ENCODE measurements at regions not wholly inside any gene's neighbourhood (a gene's known extent, or its start where the extent isn't known, plus 50 kb on each side); places are given as distances from the start of the nearest gene placed in this dataset.

GRCh38 chr2:203592470-203592869 lies 57.4 kb upstream of the RAPH1 start:
- TF ChIP-seq, protein P1, sequence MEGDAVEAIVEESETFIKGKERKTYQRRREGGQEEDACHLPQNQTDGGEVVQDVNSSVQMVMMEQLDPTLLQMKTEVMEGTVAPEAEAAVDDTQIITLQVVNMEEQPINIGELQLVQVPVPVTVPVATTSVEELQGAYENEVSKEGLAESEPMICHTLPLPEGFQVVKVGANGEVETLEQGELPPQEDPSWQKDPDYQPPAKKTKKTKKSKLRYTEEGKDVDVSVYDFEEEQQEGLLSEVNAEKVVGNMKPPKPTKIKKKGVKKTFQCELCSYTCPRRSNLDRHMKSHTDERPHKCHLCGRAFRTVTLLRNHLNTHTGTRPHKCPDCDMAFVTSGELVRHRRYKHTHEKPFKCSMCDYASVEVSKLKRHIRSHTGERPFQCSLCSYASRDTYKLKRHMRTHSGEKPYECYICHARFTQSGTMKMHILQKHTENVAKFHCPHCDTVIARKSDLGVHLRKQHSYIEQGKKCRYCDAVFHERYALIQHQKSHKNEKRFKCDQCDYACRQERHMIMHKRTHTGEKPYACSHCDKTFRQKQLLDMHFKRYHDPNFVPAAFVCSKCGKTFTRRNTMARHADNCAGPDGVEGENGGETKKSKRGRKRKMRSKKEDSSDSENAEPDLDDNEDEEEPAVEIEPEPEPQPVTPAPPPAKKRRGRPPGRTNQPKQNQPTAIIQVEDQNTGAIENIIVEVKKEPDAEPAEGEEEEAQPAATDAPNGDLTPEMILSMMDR (IDR thresholded peaks at IDR 0.05): no peak
- no peak for TF ChIP-seq EP300 (IDR thresholded peaks at IDR 0.05)

Data from ovary (tissue), 3 donors.